ENCODE measurements at regions not wholly inside any gene's neighbourhood (a gene's known extent, or its start where the extent isn't known, plus 50 kb on each side); places are given as distances from the start of the nearest gene placed in this dataset.

DNA sequence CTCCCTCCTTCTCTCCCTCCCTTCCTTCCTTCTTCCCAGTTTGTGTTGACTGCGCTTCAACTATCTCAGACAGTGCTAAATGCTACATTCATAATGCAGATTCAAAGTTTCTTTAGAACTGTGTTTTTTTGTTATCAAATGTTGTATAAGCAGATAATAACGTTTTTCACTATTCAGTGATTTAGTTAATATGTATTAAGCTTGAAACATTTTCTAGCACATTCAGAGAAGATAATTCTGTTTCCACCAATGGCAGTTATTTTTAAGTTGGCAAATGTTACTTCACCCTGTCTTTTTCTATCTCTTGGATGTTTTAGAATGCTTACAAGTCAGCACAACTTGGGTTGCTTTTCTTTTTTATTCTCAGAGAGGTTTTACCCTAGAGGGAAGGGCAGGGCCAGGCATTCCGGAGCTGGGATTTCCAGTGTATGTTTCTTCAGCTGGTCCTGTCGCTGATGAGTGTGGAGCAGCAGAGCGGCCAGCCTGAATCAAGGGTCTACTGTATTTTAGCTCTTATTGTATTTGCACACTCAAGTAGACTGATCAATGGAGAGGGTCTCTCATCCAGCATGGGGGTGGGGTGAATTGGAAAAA, 162.3 kb upstream of the ARHGAP20 start:
- TF ChIP-seq, protein P1, sequence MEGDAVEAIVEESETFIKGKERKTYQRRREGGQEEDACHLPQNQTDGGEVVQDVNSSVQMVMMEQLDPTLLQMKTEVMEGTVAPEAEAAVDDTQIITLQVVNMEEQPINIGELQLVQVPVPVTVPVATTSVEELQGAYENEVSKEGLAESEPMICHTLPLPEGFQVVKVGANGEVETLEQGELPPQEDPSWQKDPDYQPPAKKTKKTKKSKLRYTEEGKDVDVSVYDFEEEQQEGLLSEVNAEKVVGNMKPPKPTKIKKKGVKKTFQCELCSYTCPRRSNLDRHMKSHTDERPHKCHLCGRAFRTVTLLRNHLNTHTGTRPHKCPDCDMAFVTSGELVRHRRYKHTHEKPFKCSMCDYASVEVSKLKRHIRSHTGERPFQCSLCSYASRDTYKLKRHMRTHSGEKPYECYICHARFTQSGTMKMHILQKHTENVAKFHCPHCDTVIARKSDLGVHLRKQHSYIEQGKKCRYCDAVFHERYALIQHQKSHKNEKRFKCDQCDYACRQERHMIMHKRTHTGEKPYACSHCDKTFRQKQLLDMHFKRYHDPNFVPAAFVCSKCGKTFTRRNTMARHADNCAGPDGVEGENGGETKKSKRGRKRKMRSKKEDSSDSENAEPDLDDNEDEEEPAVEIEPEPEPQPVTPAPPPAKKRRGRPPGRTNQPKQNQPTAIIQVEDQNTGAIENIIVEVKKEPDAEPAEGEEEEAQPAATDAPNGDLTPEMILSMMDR (IDR thresholded peaks at IDR 0.05), result no peak
- no peak for TF ChIP-seq MXD4 (CRISPR knock-in tag; IDR thresholded peaks at IDR 0.05; ENCODE audit: borderline replicate concordance)
- no peak for TF ChIP-seq ZNF512 (CRISPR knock-in tag; IDR thresholded peaks at IDR 0.05; ENCODE audit: borderline replicate concordance)
- TF ChIP-seq ZNF232 (CRISPR knock-in tag; IDR thresholded peaks at IDR 0.05), result no peak
- no peak for TF ChIP-seq ESRRA (CRISPR knock-in tag; IDR thresholded peaks at IDR 0.05; ENCODE audit: borderline replicate concordance)
- TF ChIP-seq FOXP4 (CRISPR knock-in tag; IDR thresholded peaks at IDR 0.05), result no peak
